GM19324 (cell line): ENCODE measurements at regions not wholly inside any gene's neighbourhood (a gene's known extent, or its start where the extent isn't known, plus 50 kb on each side); places are given as distances from the start of the nearest gene placed in this dataset.
"Not testable (repeated sequence)": the region's sequence is repeated elsewhere in the genome, so short reads cannot be mapped to it uniquely, and the experiment has no call there.

Experiments
- ATAC-seq: cut with Tn5 transposase; IDR thresholded peaks from one replicate; pipeline ENCODE4 v1.9.1; 2021; ENCODE audit warnings: mild to moderate bottlenecking, moderate library complexity; ENCODE audit not compliant: unreplicated experiment, low FRiP score

DNA sequence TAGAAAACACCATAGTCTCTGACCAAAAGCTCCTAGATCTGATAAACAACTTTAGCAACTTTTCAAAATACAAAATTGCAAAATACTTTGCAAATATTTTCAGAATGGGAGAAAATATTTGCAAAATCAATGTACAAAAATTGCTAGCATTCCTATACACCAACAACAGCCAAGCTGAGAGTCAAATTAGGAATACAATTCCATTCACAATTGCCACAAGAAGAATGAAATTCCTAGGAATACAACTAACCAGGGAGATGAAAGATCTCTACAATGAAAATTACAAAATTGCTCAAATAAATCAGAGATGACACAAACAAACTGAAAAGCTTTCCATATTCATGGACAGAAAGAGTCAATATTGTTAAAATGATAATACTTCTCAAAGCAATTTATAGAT lies 327.0 kb upstream of the ZC3H15 start:
- no peak for ATAC-seq

DNA sequence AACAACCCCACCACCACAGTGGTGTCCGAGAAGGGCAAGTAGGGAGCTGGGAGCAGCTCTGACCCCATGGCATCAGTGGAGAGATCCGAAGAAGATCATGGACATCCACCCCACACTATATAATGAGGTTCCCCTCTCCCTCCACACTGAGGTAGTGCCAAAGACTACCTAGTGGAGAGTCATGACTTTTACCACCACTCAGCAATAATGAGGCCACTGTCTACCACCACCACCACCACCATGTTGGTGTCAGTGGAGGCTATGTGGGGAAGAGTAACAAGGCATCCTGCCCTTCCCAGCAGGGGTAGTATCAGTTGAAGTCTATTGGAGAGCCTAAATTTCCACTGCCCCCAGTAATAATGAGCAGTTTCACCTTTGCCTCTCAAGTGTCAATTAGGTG lies 321.7 kb upstream of the ZC3H15 start:
- ATAC-seq, result no peak

DNA sequence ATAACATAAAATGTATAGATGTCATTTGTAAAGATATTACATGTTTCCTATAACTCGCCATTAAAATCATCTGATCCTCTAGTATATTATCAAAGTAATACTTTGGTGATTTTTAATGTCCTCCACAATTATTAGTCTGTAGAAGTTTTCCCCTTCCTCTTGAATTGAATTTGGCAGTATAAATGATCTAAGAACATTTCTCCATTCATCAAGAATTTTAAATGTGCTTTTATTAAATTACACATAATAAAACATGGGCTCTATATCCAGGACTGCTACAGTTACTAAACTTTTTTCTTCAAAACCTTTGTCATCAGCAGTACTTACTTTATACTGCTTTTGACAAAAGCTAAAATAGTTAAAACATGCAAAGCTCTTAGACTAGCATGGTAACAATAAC lies 315.4 kb upstream of the ZC3H15 start:
- ATAC-seq, result no peak

DNA sequence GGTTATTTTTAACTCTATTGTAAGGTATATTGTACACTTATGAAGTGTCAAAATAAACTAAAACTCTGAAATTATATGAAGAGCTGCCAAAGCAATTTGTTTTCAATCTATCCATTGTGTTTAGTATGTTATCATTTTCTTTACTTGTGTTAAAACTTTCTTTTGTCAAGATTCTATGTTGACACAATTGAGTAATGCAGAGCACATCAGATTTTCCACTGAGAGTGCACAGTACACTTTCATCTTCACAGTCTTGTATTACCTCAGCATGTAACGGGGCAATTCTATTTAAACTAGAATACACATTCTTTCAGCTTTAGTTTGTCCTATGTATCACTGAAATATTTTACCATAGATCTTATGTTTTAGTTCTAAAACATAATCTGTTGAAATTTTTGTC lies 304.4 kb upstream of the ZC3H15 start:
- ATAC-seq, result no peak

DNA sequence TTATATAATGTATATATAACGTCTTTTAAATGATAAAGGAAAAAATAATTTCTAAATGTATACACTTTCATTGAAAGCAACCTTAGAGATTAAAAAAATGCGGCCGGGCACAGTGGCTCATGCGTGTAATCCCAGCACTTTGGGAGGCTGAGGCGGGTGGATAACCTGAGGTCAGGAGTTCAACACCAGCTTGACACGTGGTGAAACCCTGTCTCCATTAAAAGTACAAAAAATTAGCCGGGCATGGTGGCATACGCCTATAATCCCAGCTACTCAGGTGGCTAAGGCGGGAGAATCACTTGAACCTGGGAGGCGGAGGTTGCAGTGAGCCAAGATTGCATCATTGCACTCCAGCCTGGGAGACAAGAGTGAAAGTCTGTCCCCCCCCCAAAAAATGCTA lies 303.7 kb upstream of the ZC3H15 start:
- ATAC-seq, result not testable (repeated sequence)

DNA sequence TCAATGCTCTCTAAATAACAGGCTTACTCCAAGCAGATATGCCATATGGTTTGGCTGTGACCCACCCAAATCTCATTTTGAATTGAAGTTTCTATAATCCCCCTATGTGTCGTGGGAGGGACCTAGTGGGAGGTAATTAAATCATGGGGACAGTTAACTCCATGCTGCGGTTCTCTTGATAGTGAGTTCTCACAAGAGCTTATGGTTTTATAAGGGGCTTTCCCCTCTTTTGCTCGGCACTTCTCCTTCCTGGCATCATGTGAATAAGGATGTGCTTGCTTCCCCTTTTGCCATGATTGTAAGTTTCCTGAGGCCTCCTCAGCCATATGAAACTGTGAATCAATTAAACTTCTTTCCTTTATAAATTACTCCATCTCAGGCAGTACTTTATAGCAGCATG lies 302.7 kb upstream of the ZC3H15 start:
- ATAC-seq, result no peak

DNA sequence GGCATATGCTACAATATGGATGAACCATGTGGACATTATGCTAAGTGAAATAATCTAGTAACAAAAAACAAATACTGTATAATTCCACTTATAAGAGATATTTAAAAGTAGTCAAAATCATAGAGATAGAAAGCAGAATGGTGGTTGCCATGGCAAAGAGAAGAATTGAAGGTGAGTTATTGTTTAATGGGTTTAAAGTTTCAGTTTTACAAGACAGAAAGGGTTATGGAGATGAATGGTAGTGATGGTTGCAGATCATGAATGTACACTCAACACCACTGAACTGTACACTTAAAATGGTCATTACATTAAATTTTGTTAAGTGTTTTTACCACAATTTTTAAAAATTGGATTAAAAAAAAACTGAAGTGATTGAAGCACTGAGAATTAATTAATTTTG lies 298.2 kb upstream of the ZC3H15 start:
- no peak for ATAC-seq

DNA sequence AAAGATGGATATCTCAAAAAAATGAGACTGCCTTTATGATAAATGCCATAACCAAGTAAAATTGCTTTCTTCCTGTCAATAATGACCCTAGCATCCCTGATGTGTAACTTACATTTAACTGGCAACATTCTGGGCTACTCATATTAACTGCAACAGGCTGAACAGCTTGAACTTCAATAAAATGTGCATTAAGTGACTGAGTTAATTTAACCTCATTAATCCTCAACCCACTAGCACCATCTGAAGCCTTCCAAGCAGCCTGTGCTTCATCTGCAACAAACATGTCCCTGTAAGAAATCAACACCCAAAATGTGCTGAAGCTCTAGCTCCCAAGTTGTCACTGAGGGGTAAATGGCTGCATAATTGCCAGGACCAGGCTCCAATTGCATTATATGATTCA lies 296.2 kb upstream of the ZC3H15 start:
- no peak for ATAC-seq

DNA sequence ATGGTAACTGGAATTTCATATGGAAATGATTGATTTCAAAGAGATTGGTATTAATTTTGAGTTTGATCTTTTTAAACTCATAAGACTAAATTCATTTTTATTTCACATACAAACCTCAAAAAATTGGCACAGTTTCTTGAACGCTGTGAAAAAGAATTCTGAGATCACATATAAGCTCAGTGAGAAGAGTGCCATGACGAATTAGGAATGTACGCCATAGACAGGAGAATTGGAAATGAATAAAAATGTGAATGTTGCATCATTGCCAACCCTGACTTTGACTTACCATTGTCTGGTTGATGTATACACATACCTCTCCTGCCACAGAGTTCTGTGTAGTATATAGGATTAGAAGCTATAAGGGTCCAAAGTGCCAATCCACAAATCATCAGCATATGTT lies 290.4 kb upstream of the ZC3H15 start:
- no peak for ATAC-seq

DNA sequence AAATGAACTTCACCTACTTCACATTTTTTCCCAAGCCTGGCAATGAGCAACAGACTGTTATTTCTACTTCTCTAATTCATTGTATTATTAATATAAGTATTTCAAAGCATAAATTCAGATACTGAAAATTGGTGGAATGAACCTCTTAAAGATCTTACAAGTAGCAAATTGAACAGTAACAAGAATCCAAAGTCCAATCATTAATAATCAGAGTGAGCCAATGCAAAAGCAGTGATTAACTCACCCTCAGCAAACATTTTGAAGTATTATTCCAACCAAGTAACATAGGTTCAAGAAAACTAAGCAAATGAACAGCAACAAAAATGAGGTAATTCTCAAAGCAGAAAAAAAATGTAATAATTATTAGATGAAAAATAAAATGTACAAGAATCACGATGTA lies 288.1 kb upstream of the ZC3H15 start:
- ATAC-seq, result no peak

DNA sequence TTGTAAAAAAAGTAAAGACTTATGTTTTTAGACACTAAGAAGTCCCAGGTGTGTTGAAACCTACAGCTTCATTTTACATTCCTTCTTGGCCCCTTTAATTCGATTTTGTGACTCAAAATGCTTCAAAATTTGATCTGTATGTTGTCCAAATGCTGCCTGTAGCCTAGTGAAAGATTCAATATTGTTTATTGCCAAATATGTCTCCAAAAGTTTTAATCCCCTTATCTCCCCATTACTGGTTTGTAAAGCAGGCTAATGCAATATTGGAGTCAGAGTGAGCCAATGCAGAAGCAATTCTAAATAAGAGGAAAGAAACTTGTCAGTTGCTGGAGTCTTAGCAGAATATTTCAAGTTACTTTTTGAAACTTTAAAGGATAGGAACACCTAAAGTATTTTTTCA lies 287.0 kb upstream of the ZC3H15 start:
- no peak for ATAC-seq

DNA sequence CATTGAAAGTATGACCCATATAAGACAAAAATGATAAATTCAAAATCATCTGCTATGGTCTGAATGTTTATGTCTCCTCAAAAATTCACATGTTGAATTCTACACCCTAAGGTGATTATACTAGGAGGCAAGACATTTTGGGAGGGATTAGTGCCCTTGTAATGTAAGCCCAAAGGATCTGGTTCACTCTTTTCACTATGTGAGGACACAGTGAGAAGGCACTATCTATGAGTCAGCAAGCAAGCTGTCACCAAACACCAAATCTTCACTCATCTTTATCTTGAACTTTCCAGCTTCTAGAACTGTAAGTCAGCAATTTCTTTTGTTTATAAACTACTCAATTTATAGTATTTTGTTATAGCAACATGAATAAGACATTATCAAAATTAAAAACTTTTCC lies 284.7 kb upstream of the ZC3H15 start:
- ATAC-seq, result no peak

DNA sequence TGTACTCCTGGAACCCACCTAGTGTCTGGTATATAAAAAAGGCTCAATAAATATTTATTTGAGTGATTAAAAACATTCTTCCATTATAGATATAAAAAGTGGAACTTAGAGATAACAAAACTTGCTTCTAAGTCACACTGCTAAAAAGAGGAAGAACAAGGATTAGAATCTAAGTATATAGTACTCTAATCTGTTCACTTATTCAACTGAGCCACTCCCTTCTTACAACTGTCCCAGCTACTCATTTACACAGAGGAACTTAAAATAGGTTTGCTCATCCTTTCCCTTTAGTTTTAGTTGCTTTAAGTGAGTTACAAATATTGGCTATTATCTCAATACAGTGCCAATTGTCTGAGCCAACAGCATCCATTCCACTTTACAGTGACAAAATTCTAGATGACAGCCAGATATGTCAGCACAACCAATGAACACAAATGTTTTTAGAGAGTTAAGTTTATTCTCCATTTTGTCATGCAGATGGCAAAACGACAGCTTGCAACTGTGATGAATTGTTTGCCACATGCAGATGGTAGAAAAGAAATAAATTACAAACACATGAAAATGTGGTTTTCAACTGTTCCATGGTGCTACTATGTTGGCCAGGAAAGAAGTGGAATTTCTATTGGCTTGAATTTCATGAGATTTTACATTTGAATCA lies 280.7 kb upstream of the ZC3H15 start:
- no peak for ATAC-seq

DNA sequence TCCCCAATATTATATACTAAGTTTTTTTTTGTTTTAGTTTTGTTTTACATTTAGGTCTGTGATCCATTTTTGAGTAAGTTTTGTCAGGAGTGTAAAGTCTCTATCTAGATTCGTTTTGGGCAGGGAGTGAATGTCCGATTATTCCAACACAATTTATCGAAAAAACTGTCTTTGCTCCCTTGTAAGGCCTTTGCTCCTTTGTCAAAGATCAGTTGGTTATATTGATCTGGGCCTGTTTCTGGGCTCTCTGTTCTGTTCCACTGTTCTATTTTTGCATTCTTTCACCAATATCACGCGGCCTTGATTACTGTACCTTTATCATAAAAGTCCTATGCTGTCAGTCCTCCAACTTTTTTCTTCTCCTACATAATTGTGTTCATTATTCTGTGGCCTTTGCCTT lies 276.5 kb upstream of the ZC3H15 start:
- ATAC-seq, result no peak

DNA sequence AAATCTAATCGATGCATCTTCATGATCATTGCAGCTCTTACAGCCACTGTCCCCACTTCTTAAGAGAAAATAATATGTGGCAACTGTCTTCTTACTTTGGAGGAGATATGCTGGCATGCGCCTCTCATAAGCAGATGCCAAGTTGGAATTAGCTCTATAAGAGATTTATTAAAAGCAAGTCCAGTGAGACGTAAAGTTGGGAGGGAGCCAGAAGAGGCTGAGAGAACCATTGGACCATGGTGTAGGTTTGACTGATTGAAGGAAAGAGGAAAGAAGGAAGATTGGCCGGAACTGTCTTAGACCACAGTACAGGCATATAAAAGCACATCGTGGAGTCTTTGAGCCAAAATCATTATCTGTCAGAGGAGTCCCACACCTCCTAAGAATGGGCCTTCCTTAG lies 265.7 kb upstream of the ZC3H15 start:
- ATAC-seq, result no peak

DNA sequence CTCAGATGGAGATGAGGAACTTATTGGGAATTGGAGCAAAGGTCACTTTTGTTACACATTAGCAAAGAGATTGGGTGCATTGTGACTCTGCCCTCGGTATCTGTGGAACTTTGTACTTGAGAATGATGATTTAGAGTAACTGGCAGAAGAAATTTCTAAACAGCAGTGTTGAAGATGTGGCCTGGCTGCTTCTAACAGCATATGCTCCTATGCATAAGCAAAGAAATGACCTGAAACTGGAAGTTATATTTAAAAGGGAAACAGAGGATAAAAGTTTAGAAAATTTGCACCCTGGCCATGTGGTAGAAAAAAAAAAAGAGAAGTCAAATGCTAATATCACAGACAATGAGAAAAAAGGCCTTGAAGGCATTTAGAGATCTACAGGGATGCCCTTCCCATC lies 256.8 kb upstream of the ZC3H15 start:
- ATAC-seq, result no peak

DNA sequence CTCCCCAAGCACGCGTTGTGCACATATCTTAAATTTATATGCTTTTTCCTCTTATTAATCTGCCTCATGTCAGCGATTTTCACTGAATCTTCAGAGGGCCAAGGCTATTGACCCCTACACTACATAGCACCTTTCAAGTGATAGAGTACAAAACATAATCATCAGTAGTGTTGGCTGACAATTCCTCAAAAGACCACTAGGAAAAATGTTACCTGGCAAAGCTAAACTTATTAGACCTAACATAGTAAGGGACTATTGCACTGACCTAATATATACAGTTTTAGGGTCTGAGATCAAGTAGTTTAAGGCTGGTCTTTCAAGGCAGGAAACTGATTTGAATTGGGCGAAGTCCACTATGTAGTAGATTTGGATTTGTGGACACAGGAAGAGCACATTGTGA lies 244.2 kb upstream of the ZC3H15 start:
- no peak for ATAC-seq

DNA sequence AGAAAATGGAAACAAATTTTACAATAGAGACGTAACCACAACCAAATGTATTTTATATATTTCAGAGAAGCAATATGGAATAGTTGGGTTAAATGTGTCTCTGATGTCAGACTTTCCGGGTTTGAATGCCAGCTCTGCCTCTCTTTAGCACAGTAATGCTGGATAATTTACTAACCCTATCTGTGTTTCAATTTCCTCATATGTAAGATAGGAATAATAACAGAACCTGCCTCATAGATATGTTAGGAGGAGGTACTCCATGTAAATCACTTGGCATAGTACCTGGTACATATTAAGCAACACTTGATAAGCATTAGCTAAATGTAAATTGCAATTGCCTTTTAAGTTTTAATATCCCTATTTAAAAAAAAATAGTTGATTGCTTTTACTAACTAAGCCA lies 231.3 kb upstream of the ZC3H15 start:
- no peak for ATAC-seq

DNA sequence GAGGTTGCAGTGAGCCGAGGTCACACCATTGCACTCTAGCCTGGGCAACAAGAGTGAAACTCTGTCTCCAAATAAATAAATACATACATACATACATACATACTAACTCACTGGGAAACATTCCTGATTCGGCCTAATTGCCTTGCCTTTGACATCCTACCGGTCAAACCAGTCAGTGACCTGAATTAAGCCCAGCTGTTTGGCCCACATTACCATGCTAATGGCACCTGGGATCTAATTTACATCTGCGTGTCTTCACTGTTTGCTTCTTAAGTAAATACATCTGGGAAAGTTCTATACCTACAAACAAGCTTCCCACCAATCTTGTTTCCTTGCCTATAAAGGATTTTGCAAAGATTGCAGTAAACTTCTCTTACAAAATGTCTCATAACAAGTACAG lies 230.2 kb upstream of the ZC3H15 start:
- no peak for ATAC-seq

DNA sequence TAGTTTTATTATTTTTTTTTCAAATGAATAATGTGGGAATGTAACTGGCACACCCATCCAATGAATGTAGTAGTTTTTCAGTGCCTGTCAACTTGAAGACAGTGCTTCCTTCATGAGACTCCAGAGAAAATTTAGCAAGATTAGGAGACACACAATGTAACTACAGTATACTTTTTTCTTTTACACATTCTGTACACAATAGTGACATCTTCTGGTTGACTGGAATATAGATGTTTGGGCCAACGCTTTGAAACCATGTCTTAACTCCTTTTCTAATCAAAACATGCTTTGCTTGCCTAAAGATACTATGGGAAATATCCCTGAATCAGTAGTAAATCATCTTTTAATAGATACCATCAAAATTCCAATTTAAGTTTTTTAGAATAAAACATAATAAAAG lies 229.5 kb upstream of the ZC3H15 start:
- no peak for ATAC-seq

DNA sequence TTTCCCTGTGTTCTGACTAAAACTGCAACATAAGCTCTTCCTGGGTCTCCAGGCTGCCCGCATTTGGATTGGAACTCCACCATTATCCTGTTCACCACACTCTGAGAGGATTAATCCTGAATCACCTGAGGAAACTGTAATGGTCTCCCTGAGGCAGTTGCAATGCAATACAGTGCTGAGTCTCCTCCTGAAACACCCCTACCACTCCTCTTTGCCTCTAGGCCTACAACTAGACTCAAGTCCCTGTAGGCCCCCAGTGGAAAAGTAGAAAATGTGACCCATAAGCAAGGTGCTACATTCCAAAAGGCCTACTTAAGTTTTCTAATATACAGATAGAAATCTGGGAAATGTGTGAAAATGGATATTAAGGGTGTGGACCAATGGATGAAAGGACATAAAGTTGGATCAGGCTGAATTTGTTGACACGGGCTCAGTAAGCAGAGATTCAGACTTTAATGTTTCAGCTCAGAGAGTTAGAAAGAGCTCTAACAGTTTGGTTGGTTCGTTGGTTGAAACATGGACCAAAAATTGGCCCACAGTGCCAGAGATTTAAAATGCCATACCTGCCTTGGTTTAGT lies 222.3 kb upstream of the ZC3H15 start:
- ATAC-seq, result no peak

DNA sequence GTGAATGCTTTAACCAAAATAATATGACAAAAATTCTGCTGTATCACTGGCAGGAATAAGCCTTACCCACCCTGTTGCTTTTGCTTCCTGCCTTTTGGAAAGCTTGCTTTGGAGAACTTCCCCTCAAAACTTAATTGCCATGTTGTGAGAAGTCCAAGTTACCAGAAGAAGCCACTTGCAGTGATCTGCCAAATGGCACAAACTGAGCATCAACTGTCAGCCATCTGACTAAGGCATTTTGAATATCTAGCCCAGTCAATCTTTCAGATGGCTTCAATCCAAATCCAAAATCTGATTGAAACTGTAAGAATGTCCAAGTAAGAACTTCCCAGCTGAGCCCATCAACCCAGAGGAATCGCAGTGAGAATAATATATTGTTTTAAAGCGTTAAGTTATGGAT lies 216.5 kb upstream of the ZC3H15 start:
- ATAC-seq, result no peak

DNA sequence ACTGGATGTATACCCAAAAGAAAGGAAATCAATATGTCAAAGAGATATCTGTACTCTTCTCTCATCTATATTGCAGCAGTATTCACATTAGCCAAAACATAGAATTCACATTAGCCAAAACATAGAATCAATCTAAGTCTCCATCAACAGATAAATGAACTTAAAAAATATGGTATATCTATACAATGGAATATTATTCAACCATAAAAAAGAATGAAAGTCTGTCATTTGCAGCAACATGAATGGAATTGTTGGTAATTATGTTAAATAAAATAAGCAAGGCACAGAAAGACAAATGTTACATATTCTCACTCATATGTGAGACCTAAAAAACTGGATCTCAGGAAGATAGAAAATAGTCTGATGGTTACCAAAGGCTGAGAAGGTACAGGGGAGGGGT lies 212.1 kb upstream of the ZC3H15 start:
- no peak for ATAC-seq
